ENCODE measurements at regions not wholly inside any gene's neighbourhood (a gene's known extent, or its start where the extent isn't known, plus 50 kb on each side); places are given as distances from the start of the nearest gene placed in this dataset.

- no peak for TF ChIP-seq CTCF (IDR thresholded peaks at IDR 0.05; ENCODE audit: control extremely low read depth, extremely low read depth)
- Histone ChIP-seq H3K9ac (ENCODE audit: insufficient read depth in 1 of 2, low read length in 2 of 2) (no peak overlapping the region), H3K27me3 (ENCODE audit: control insufficient read depth in 3 of 3, insufficient read depth in 3 of 3, low read length in 2 of 3) (no peaks in the 10 kb centered on the region), H3K27ac (ENCODE audit: low read depth in 1 of 2, low read length in 1 of 2) (no peak overlapping the region), H3K4me3 (no peak overlapping the region), H3K4me1 (ENCODE audit: control insufficient read depth in 5 of 5, insufficient read depth in 5 of 5, low read length in 5 of 5) (no peaks in the 10 kb centered on the region), H3K9me3 (ENCODE audit: control insufficient read depth in 4 of 4, insufficient read depth in 3 of 4, low read length in 3 of 4) (peaks cover 0 to 11% (median 2%) of the 10 kb centered on the region in 4 donors), H3K36me3 (ENCODE audit: control insufficient read depth in 4 of 4, insufficient read depth in 4 of 4, low read length in 4 of 4) (no peaks in the 10 kb centered on the region)
- WGBS, 2 donors, result 81 to 96% methylated on average over 5 of the region's 5 CpGs
- ATAC-seq (ENCODE audit: insufficient read depth, low FRiP score) (no peak), DNase-seq (no peak)
These were observed 83.4 kb downstream of the CLDN1 start for GRCh38 chr3:190238871-190239270.

GRCh38 chr3:190234621-190235020 is 87.6 kb downstream of the CLDN1 start:
- H3K36me3 ChIP-seq (ENCODE audit: control insufficient read depth in 4 of 4, insufficient read depth in 4 of 4, low read length in 4 of 4), result no peaks in the 10 kb centered on the region
- 94 to 98% methylated on average over 3 of the region's 3 CpGs for WGBS, 2 donors
- H3K27me3 ChIP-seq (ENCODE audit: control insufficient read depth in 3 of 3, insufficient read depth in 3 of 3, low read length in 2 of 3), result no peaks in the 10 kb centered on the region
- no peak overlapping the region for H3K9ac ChIP-seq (ENCODE audit: insufficient read depth in 1 of 2, low read length in 2 of 2)
- H3K4me3 ChIP-seq, result no peak overlapping the region
- H3K9me3 ChIP-seq (ENCODE audit: control insufficient read depth in 4 of 4, insufficient read depth in 3 of 4, low read length in 3 of 4), result peaks cover 0 to 8% (median 0%) of the 10 kb centered on the region in 4 donors
- no peaks in the 10 kb centered on the region for H3K4me1 ChIP-seq (ENCODE audit: control insufficient read depth in 5 of 5, insufficient read depth in 5 of 5, low read length in 5 of 5)
- no peak overlapping the region for H3K27ac ChIP-seq (ENCODE audit: low read depth in 1 of 2, low read length in 1 of 2)
- DNase-seq (no peak), ATAC-seq (ENCODE audit: insufficient read depth, low FRiP score) (no peak)
- no peak for TF ChIP-seq CTCF (IDR thresholded peaks at IDR 0.05; ENCODE audit: control extremely low read depth, extremely low read depth)

- no peaks in the 10 kb centered on the region for H3K27me3 ChIP-seq (ENCODE audit: control insufficient read depth in 3 of 3, insufficient read depth in 3 of 3, low read length in 2 of 3)
- no peak overlapping the region for H3K9ac ChIP-seq (ENCODE audit: insufficient read depth in 1 of 2, low read length in 2 of 2)
- no peak for ATAC-seq (ENCODE audit: insufficient read depth, low FRiP score)
- no peaks in the 10 kb centered on the region for H3K36me3 ChIP-seq (ENCODE audit: control insufficient read depth in 4 of 4, insufficient read depth in 4 of 4, low read length in 4 of 4)
- WGBS, 2 donors, result 65 to 77% methylated on average over 4 of the region's 4 CpGs
- H3K4me1 ChIP-seq (ENCODE audit: control insufficient read depth in 5 of 5, insufficient read depth in 5 of 5, low read length in 5 of 5), result no peaks in the 10 kb centered on the region
- no peak for TF ChIP-seq CTCF (IDR thresholded peaks at IDR 0.05; ENCODE audit: control extremely low read depth, extremely low read depth)
- no peak for DNase-seq
- no peak overlapping the region for H3K27ac ChIP-seq (ENCODE audit: low read depth in 1 of 2, low read length in 1 of 2)
- no peaks in the 10 kb centered on the region for H3K9me3 ChIP-seq (ENCODE audit: control insufficient read depth in 4 of 4, insufficient read depth in 3 of 4, low read length in 3 of 4)
- no peak overlapping the region for H3K4me3 ChIP-seq
These were observed 92.4 kb downstream of the CLDN1 start for GRCh38 chr3:190229632-190230424.

- no peak overlapping the region for H3K27ac ChIP-seq (ENCODE audit: low read depth in 1 of 2, low read length in 1 of 2)
- ATAC-seq (ENCODE audit: insufficient read depth, low FRiP score) (no peak), DNase-seq (no peak)
- no peaks in the 10 kb centered on the region for H3K9me3 ChIP-seq (ENCODE audit: control insufficient read depth in 4 of 4, insufficient read depth in 3 of 4, low read length in 3 of 4)
- TF ChIP-seq CTCF (IDR thresholded peaks at IDR 0.05; ENCODE audit: control extremely low read depth, extremely low read depth), result no peak
- H3K9ac ChIP-seq (ENCODE audit: insufficient read depth in 1 of 2, low read length in 2 of 2), result no peak overlapping the region
- 79% methylated on average over 2 of the region's 2 CpGs for WGBS, 2 donors
- H3K4me1 ChIP-seq (ENCODE audit: control insufficient read depth in 5 of 5, insufficient read depth in 5 of 5, low read length in 5 of 5), result no peaks in the 10 kb centered on the region
- H3K27me3 ChIP-seq (ENCODE audit: control insufficient read depth in 3 of 3, insufficient read depth in 3 of 3, low read length in 2 of 3), result no peaks in the 10 kb centered on the region
- no peaks in the 10 kb centered on the region for H3K36me3 ChIP-seq (ENCODE audit: control insufficient read depth in 4 of 4, insufficient read depth in 4 of 4, low read length in 4 of 4)
- H3K4me3 ChIP-seq, result no peak overlapping the region
These were observed 95.2 kb downstream of the CLDN1 start for GRCh38 chr3:190227064-190227463.
